ENCODE measurements at regions not wholly inside any gene's neighbourhood (a gene's known extent, or its start where the extent isn't known, plus 50 kb on each side); places are given as distances from the start of the nearest gene placed in this dataset.

- Histone ChIP-seq H3K27ac (ENCODE audit: extremely low read depth, low read depth, low read length) (no peak overlapping the region), H3K9me3 (ENCODE audit: control insufficient read depth, insufficient read depth, low read depth, low read length) (no peaks in the 10 kb centered on the region), H3K36me3 (ENCODE audit: control insufficient read depth in 2 of 2, insufficient read depth in 1 of 2, low read length in 2 of 2) (no peaks in the 10 kb centered on the region), H3K4me3 (ENCODE audit: low read depth, low read length) (no peak overlapping the region), H3K4me1 (ENCODE audit: control insufficient read depth, insufficient read depth, low read length) (no peaks in the 10 kb centered on the region)
- TF ChIP-seq ZNF843 (tag by site-specific recombination; IDR thresholded peaks at IDR 0.05) (no peak), SETDB1 (IDR thresholded peaks at IDR 0.05; ENCODE audit: insufficient read length, low read length) (no peak), ZNF132 (tag by site-specific recombination; IDR thresholded peaks at IDR 0.05; ENCODE audit: borderline replicate concordance) (no peak), ZNF266 (tag by site-specific recombination; IDR thresholded peaks at IDR 0.05; ENCODE audit: low read depth) (no peak), BCL6B (tag by site-specific recombination; IDR thresholded peaks at IDR 0.05) (no peak), ZBTB1 (tag by site-specific recombination; IDR thresholded peaks at IDR 0.05) (no peak), ZSCAN23 (tag by site-specific recombination; IDR thresholded peaks at IDR 0.05) (no peak), GLI2 (tag by site-specific recombination; IDR thresholded peaks at IDR 0.05; ENCODE audit: borderline replicate concordance, low read depth) (no peak), ZXDB (tag by site-specific recombination; IDR thresholded peaks at IDR 0.05) (no peak), ZBTB26 (tag by site-specific recombination; optimal IDR thresholded peaks at IDR 0.05) (no peak), KLF1 (tag by site-specific recombination; IDR thresholded peaks at IDR 0.05) (no peak), ZNF558 (tag by site-specific recombination; IDR thresholded peaks at IDR 0.05) (no peak), PBX3 (CRISPR knock-in tag; IDR thresholded peaks at IDR 0.05) (no peak), YY1 (tag by site-specific recombination; IDR thresholded peaks at IDR 0.05) (no peak), ZNF174 (tag by site-specific recombination; IDR thresholded peaks at IDR 0.05) (no peak), ZNF121 (tag by site-specific recombination; IDR thresholded peaks at IDR 0.05) (no peak)
- POLR2A ChIA-PET = no interaction called here
- CTCF ChIA-PET = no interaction called here
Measured at GRCh38 chr1:178632653-178633052, 92.4 kb upstream of the RALGPS2 start.

- Histone ChIP-seq H3K4me3 (ENCODE audit: low read depth, low read length) (no peak overlapping the region), H3K4me1 (ENCODE audit: control insufficient read depth, insufficient read depth, low read length) (no peaks in the 10 kb centered on the region), H3K36me3 (ENCODE audit: control insufficient read depth in 2 of 2, insufficient read depth in 1 of 2, low read length in 2 of 2) (no peaks in the 10 kb centered on the region), H3K9me3 (ENCODE audit: control insufficient read depth, insufficient read depth, low read depth, low read length) (no peaks in the 10 kb centered on the region), H3K27ac (ENCODE audit: extremely low read depth, low read depth, low read length) (no peak overlapping the region)
- ChIA-PET CTCF (no interaction called here), POLR2A (no interaction called here)
- TF ChIP-seq ZNF214 (tag by site-specific recombination; IDR thresholded peaks at IDR 0.05; ENCODE audit: borderline replicate concordance) (no peak), ZNF561 (tag by site-specific recombination; IDR thresholded peaks at IDR 0.05; ENCODE audit: borderline replicate concordance) (no peak), ZFP41 (tag by site-specific recombination; IDR thresholded peaks at IDR 0.05; ENCODE audit: borderline replicate concordance) (no peak), ZNF768 (tag by site-specific recombination; IDR thresholded peaks at IDR 0.05) (no peak), ZNF292 (tag by site-specific recombination; IDR thresholded peaks at IDR 0.05; ENCODE audit: borderline replicate concordance, low read depth) (no peak), ZNF624 (tag by site-specific recombination; IDR thresholded peaks at IDR 0.05) (no peak), ZNF530 (tag by site-specific recombination; IDR thresholded peaks at IDR 0.05; ENCODE audit: low read depth) (no peak), ZNF621 (tag by site-specific recombination; IDR thresholded peaks at IDR 0.05) (no peak), ZNF114 (tag by site-specific recombination; IDR thresholded peaks at IDR 0.05) (no peak), ZNF610 (tag by site-specific recombination; IDR thresholded peaks at IDR 0.05; ENCODE audit: borderline replicate concordance) (no peak), MYNN (tag by site-specific recombination; IDR thresholded peaks at IDR 0.05; ENCODE audit: borderline replicate concordance) (no peak), CTCF (tag by site-specific recombination; IDR thresholded peaks at IDR 0.05) (no peak), ZNF391 (tag by site-specific recombination; IDR thresholded peaks at IDR 0.05; ENCODE audit: borderline replicate concordance, low read depth) (no peak), ZNF350 (tag by site-specific recombination; IDR thresholded peaks at IDR 0.05) (no peak), ZNF366 (tag by site-specific recombination; conservative IDR thresholded peaks at IDR 0.05) (no peak), ZNF121 (tag by site-specific recombination; IDR thresholded peaks at IDR 0.05) (no peak), ZBTB48 (tag by site-specific recombination; IDR thresholded peaks at IDR 0.05) (no peak), KLF9 (tag by site-specific recombination; IDR thresholded peaks at IDR 0.05; ENCODE audit: low read depth) (no peak)
Measured at GRCh38 chr1:178633056-178633455, 92.0 kb upstream of the RALGPS2 start.

Measured in HEK293 (cell line).